Body of pancreas (tissue), 4 donors: ENCODE measurements at regions not wholly inside any gene's neighbourhood (a gene's known extent, or its start where the extent isn't known, plus 50 kb on each side); places are given as distances from the start of the nearest gene placed in this dataset.

Source experiments
- CTCF ChIP-seq, 7 experiments: fragments of 450-650 bp in 4 of 7; fragments of 200-600 bp in 3 of 7; sonication (generic) in 3 of 7; IDR thresholded peaks; one replicate each; pipeline ENCODE4 v1.5.1; 2016 to 2019; ENCODE audit warnings: antibody characterized with exemption in 7 of 7
- POLR2A ChIP-seq, 3 donors: fragments of 450-650 bp; IDR thresholded peaks; one replicate each; pipeline ENCODE4 v1.6.1; 2016; ENCODE audit warnings: antibody characterized with exemption in 3 of 3, mild to moderate bottlenecking in 2 of 3

- TF ChIP-seq CTCF (IDR thresholded peaks at IDR 0.05) (no peak), POLR2A (IDR thresholded peaks at IDR 0.05) (no peak)
Measured at GRCh38 chr11:76260296-76260925, 54.1 kb upstream of the WNT11 start.
